ENCODE measurements at regions not wholly inside any gene's neighbourhood (a gene's known extent, or its start where the extent isn't known, plus 50 kb on each side); places are given as distances from the start of the nearest gene placed in this dataset.
A peak's percentile ranks its signal among the peaks of the same experiment; 100 is the strongest.
"Not testable (repeated sequence)": the region's sequence is repeated elsewhere in the genome, so short reads cannot be mapped to it uniquely, and the experiment has no call there.

DNA sequence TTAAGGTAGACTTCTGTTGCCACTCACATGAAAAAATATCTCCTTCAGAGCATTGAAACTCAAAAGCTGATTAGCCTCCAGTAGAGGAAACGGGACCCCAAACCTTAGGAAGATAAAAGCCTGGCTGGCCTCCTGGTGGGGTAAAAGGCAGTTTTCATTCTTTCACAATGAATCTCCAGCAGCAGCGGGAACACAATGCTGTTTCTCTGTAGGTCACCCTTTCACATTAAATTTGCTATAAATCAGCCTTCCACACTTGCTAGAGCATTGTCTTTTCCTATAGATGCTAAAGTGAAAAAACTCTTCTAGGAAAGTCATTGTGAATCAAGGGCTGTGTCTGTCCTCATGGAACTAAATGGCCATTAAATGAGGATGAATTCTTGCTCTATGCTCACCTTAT is 207.3 kb upstream of the MAGEB2 start:
- DNase-seq, result no peak

DNA sequence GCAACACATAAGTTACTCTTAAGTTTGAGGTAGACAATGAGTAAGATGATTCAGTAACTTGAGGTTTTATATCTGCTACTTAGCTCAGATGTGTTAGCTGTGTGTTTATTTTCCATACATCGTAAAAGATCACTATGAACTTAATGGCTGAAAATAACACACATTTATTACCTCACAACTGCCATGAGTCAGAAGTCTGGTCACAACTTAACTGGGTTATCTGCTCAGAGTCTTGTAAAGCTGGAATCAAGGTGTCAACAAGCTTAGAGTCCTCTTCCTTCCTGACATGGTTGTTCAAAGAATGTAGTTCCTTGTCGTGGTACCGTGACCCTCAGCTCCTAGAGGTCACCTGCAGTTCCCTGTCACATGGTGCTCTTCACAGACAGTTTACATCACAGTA is 204.9 kb upstream of the MAGEB2 start:
- no peak for DNase-seq

GRCh38 chrX:30015440-30015839 is 199.9 kb upstream of the MAGEB2 start:
- no peak for DNase-seq

- no peak for DNase-seq
These were observed 187.7 kb upstream of the MAGEB2 start for GRCh38 chrX:30027636-30028035.

DNA sequence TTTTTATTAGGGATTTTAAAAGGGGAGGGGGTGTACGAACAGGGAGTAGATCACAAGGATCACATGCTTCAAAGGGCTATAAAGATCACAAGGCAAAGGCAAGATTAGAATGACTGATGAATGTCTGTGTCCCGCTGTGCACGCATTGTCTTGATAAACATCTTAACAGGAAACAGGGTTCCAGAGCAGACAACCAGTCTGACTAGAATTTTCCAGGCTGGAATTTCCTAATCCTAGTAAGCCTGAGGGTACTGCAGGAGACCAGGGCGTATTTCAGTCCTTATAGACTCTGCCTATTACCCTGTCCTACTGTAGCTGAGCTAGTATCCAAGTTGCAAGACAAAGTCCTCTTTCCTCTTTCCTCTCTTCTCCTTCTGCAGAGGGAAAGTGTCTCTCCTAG is 179.0 kb upstream of the MAGEB2 start:
- not testable (repeated sequence) for DNase-seq

DNA sequence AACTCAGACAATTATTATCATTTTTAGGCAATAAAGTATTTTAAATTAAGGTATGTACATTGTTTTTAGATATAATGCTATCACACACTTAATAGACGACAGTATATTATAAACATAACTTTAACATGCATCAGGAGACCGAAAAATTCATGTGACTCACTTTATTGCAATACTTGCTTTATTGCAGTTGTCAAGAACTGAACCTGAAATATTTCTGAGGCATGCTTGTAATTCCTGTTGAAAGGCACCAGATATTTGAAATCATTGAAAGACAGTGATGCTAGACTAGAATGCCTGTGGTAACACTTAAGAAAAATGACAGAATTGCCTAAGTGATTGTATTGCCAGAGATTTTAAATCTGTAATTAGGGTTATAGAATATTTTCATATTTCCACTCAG is 175.6 kb upstream of the MAGEB2 start:
- DNase-seq, result no peak

DNA sequence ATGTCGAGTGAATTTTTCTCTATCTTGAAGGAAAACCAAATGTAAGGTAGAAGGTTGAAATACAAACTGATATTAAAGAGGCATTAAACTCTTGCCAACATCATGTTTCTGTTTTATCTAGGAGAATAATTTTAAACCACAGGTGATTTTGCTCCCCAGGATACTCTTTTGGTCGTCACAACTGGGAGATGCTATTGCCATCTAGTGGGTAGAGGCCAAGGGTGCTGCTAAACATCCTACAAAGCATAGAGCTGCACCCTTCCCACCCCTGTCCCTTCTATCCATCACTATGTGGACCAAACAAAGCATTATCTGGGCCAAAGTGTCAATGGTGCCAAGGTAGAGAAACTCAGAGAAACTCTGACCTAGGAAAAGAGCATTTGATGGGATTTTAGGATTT is 154.6 kb upstream of the MAGEB2 start:
- DNase-seq, result peak; percentile 38

- peak; percentile 38 for DNase-seq
These were observed 150.1 kb upstream of the MAGEB2 start for GRCh38 chrX:30065226-30065625.

- no peak for DNase-seq
These were observed 147.7 kb upstream of the MAGEB2 start for GRCh38 chrX:30067677-30068076.

DNA sequence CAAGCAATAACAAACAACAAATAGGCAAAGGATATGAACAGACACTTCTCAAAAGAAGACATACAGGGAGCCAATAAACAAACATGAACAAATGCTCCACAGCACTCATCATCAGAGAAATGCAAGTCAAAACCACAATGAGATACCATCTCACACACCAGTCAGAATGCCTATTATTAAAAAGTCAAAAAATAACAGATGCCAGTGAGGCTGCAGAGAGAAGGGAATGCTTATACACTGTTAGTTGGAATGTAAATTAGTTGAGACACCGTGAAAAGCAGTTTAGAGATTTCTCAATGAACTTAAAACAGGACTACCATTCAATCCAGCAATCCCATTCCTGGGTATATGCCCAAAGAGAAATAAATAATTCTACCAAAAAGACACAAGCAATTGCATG is 129.8 kb upstream of the MAGEB2 start:
- DNase-seq, result no peak

- no peak for DNase-seq
These were observed 103.9 kb upstream of the MAGEB2 start for GRCh38 chrX:30111431-30111830.

- peak; percentile 0 for DNase-seq
These were observed 73.4 kb upstream of the MAGEB2 start for GRCh38 chrX:30141966-30142365.

GRCh38 chrX:30144221-30144620 is 71.1 kb upstream of the MAGEB2 start:
- DNase-seq, result no peak

DNA sequence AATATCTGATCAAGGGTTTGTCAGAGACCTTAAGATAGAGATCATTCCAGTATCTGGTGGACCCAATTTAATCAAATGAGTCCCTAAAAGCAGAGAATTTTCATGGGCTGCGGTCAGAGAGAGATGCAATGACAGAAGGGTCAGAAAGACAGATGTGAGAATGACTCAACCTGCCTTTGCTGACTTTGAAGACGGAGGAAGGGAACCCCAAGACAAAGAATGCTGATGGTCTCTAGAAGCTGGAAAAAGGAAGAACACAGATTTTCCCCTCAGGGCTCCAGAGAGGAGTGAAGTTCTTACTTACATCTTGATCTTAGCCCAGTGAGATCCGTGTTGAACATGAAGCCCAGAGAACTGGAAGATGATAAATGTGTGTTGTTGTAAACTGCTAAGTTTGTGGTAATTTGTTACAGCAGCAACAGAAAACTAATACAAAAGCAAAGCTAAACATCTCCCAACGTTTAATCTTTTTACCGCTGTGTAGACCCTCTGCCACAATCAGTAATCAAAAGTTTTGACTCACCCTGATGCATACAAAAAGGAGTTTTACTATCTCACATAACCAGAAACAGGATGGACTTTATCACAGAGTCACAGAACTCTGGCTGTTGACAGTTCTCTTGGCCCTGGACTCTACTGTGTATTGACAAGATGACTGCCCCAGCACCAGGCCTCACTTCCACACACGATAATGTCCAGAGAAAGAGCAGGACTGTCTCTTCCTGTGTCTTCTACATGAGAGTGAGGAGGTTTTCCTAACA is 70.2 kb upstream of the MAGEB2 start:
- no peak for DNase-seq

- no peak for DNase-seq
These were observed 67.2 kb upstream of the MAGEB2 start for GRCh38 chrX:30147996-30148643.

- DNase-seq, result not testable (repeated sequence)
These were observed 66.2 kb upstream of the MAGEB2 start for GRCh38 chrX:30149206-30149605.

DNA sequence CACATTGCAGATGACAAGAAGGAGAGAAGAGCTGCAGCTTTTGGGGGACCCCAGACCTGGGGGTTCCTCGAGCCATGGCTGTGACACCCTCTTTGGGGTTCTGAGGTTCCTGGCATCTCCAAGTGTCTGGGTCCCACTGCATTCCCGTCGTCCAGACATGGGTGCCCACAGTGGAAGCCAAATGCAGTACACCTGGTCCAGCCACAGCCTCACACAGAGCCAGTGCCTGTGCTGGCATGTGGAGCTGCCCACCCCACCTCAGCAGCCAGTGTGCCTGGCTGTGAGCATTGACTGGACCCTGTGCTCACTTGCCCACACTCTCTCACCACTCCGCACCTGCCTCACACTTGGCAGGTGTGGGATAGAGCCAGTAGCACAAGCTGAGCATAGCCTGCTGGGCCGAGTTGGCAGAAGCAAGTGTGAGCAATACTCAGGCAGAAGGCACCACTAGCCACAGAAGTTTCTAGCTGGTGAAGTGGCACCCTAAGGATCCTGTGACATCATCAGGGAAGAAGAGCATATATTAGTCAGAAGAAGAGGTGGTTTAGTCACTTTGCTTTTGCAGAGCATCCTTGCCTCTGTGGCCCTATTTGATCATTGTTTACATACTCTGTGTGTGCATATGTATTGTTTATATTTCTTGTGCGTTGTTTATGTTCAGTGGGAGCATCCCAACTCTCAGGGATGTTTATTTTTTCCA is 65.0 kb upstream of the MAGEB2 start:
- no peak for DNase-seq

DNA sequence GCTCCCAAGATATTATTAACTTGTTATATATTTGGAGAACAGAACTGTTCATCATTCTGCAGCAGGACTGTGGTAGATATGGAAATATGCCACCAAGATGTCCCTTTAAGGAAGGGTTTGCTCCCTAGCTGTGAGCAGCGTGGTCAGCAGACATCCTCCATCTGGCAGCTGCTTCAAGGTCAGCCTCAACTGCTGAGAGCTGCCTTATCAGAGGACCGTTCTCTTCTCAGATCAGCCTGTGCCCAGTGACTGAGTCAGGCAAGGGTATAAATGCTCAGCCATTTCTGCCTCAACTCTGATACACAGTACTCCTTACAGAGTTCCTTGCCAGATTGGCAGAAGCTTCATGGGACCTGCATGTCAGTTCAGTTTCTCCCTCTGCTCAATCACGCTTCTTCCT is 63.4 kb upstream of the MAGEB2 start:
- no peak for DNase-seq

- DNase-seq, result no peak
These were observed 62.0 kb upstream of the MAGEB2 start for GRCh38 chrX:30153175-30153880.

- DNase-seq, result no peak
These were observed 61.5 kb upstream of the MAGEB2 start for GRCh38 chrX:30153881-30154260.

DNA sequence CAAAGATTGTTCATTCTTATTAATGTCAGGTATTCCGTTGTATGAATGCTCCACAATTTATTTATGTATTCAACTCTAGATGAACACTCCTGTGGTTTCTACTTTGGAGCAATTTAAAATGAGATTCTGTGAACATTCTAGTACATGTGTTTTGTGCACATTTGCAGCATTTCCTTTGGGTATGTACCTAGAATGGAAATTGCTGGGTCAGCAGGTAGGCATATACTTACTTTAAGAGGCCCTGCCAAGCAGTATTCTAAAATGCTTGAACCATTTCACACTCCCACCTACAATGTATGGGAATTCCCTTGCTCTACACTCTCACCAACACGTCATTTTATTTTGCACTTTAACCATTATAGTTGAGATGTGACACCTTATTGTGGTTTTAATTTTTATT is 59.4 kb upstream of the MAGEB2 start:
- DNase-seq, result no peak

- no peak for DNase-seq
These were observed 58.3 kb upstream of the MAGEB2 start for GRCh38 chrX:30156880-30157560.

- no peak for DNase-seq
These were observed 54.3 kb upstream of the MAGEB2 start for GRCh38 chrX:30161043-30161442.

Data from kidney glomerular epithelial cell (primary cell).